ENCODE measurements at regions not wholly inside any gene's neighbourhood (a gene's known extent, or its start where the extent isn't known, plus 50 kb on each side); places are given as distances from the start of the nearest gene placed in this dataset.

DNA sequence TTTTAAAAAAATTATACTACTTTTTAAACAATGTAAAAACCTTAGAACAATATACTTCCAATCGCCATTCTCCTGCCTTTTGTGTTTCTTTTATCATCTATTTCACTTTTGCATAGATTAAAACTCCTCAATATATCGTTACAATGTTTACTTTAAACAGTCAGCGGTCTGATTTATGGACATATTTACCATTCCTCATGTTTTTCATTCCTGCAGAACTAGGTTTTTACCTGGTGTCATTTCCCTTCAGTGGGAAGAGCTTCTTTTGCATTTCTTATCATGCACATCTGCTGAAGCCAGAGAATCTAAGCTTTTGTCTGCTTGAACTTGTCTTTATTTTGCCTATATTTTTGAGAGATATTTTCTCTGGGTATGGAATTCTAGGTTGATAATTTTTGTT, 277.4 kb upstream of the PLXNA2 start:
- DNase-seq = no peak

DNA sequence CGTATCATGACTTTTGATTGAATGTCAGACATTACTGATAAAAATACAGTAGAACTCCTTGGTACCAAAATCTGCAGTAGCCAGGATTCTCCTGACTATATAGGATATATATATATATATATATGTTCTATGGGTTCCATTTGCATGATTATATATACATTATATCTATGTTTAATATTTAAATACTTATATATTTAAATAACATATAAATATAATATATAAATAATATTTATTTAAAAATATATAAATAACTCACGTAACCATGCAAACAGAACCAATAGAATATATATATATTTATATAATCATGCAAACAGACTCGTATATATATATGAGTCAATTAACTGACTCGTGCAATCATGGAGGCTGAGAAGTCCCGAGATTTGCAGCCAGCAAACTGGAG, 278.8 kb upstream of the PLXNA2 start:
- DNase-seq = no peak

DNA sequence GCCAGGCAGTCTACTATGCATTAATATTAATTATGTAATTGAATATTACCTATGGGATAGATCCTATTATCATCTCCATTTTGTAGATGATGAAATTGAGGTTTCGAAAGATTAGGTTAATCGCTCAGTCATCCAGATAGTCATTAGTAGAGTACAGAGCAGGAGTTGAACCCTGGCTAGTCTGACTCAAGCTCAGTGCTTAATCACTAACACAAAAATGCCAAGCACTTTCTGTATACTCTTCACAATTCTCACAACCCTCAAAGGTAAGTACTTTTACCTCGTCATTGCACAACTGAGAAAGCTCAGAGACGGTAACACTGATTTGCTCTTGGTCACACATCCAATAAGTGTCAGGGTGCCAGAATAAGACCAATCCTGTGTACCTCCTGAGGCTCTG, 280.2 kb upstream of the PLXNA2 start:
- DNase-seq = no peak

DNA sequence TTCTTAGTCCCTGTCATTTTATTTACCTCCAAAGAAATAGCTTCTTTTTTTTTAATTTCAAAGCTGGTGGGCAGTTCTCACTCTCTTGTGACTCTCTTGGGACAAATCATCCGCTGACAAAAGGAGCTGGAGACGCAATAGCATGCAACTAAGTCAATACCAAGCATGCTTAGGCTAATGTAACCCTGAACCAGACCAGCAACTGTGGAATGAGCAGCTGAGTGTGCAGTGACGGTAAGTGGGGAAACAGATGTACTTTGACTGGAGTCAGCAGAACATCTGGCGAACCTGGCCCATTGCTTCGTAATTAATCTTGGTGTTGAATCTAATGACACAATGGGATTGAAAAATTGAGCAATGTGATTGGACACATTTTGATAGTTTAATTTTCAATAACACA, 280.7 kb upstream of the PLXNA2 start:
- DNase-seq = no peak

DNA sequence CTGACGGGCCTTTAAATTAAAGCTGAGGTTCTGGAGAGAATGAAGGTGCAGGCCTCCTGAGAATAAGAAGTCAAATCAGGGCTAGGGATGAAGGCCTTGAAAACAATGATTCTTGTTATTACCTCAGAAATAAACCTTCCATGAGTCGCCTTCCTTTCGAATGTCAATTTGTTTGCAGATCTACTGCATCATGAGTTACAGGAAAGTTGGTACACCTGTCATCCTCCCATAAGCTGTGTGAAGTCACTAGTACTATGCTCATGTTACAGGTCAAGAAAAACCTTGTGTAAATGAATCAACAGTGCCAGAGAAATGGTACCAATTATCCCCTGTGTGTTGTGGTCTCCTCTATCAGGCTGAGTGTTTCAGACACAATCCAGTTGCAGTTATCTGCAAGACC, 281.2 kb upstream of the PLXNA2 start:
- DNase-seq = no peak

DNA sequence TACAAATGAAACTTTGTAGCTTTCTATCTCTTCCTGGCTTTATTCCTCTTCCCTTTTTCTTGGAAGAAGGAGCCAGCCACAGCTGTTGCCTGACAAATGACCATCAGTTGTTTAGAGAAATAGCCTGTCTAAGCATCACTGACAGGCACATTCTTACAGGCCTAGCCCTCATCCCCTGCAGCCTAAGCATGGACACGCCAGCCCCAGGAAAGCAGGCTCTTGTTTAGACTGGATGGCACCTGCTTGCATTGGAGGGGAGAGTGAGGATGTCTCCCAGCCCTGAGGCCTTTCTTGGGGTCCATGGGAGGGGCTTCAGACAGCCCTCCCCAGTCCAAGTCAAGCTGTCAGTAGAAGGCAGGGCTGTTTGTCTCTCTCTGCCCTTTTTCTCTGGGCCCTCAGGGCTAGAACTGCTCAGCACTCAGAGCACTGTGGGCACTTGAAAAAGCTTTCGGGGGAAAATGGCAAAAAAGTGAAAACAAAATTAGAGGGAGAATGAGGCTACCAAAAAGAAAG, 282.5 kb upstream of the PLXNA2 start:
- no peak for DNase-seq

DNA sequence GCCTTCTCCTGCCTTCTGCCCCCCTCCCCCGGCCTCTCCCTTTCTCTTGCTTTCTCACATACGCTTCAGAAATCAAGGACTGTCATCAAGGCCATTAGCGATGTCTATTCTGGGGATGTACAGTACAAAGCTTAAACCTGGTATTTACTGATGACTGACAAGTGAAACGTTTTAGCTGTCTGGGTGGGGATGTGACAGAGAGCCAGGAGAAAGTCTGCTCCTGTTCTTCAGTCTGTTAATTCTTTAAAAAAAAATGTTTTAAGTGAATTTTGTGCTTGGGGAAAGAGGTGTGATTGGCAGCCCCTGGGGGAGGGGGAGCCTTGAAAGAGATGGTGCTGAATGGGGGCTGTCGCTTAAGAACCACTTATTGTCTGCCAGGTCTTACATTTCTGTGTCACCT, 283.0 kb upstream of the PLXNA2 start:
- DNase-seq = no peak

DNA sequence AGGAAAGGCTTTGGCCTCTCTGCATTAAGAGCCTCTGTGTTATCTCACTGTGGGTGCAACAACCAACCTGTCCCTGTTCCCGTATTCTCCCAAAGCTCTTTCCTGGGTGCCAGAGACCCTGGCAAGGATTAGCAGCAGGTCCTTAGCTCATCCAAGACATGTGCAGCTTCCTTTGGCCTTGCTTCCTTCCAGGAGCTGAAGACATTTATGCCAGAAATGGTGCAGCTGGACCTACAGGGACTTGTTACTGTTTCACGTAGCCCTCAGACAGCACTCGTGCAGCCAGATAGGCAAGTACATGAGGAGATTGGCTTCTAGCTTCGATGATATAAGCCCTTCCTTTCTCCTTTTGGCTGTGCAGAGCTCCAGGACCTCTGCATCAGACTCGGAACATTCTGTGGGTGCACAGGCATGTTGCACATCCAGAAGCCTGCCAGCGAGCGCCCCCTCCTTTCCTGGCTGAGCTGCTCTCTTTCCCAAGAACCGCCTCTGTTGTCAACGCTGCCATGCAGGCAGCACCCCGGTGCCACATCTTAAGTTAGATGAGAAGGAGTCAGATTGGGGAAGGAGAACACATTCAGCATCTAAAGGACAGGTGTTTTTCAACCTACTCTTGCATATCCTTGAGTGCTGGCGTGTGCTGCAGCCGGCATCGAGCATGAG, 284.5 kb upstream of the PLXNA2 start:
- peak in 1 of 2 donors; percentile 37 for DNase-seq

DNA sequence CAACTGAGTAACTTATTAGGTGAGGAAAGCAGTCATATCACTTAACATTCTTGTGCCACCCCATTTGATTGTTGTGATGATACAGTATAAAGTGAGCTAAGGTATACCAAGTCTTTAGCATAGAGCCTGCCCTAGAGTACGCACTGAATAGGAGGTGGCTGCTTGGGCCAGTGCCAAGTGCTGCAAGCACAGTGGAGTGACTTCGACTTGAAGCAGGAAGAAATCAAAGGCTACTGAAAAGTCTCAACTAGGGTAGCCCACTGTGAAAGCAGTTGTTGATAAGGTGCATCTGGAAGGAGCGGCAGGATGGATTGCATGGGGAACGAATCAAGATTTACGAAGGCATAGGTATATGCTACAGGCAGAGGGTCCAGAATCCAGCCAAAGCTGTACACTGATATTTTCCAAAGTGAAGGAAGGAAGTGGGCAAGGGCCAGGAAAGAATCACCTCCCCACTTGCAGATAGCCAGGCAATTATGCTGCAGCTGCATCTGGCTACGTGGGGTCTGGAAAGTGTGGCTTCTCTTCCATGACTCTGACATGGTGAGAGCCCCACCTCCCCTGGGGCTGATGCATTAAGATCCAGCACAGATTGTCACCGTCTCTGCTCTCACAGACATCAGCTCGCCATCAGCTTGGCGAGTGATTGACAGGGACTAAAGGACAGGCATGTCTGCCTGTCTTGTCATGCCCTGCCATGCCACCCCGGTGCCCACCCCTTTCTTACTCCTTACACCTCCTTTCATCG, 287.0 kb upstream of the PLXNA2 start:
- no peak for DNase-seq

DNA sequence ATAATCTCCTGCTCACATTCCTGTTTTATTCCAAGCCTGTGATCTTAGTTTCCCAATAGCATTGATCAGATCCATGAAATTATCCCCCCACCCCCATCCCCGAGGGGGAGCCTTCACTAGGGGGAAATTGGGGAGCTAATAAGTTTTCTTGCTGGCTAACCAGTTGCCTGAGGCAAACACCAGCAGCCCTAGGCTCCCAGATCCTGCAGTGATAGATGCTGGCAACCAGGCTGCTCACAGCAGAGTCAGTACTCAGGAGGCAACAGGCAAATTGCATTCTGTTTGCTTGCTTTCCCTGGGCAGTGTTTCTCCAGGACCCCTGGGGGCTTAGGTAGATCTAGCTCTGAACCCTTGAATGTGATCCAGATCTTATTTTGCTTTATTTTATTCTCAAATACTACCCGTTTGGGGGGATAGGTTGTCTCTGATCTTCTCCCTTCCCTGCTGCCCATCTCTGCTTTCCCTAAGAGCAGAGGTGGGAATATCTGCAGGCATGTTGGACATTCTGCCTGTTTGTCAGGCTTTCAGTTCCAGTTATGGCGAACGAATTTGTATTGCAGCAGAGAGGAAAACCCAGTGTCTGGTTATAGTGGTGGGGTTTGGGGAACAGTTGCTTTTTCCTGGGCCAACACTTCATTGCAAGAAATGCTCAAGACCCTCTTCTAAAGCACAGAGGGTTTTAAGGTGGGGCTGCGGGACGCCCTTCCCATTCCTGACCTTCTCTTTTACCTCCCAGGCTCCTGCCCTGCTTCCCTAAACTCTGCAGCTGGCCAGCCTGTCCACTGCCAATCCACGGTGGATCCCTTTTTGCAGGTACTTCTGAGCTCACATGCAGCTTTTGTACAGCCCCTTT, 289.8 kb upstream of the PLXNA2 start:
- no peak for DNase-seq

DNA sequence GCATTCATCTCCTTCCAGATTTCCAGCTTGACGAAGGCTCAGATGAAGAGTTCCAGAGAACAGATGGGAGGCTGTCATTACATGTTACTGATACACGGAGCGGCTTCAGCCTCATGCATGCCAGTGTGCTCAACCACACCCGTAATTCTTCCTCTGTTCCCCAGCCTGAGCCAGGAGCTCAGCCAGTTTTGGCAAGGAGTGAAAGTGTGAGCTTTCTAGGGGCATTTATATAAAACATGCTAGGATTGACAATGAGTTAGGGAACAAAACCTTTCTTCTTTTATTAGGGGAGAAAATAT, 290.4 kb upstream of the PLXNA2 start:
- peak in 1 of 2 donors; percentile 44 for DNase-seq

DNA sequence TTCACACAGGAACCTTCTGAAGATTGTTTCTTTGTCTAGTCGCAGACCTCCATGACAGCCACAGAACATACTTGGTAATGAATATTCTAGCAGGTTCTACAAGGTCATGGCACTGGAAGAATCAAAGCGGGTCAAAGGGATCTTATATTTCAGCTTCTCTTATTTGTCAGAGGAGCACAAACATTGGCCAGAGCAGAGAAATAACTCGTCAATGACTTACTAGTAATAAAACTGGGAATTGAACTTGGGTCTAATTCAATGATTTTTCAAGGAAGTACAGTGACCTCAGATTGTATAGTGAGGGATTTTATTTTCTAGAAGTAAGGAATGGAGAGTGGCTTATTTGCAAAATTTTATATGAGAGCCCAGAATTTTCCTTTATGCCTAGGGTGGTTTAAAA, 290.8 kb upstream of the PLXNA2 start:
- no peak for DNase-seq

DNA sequence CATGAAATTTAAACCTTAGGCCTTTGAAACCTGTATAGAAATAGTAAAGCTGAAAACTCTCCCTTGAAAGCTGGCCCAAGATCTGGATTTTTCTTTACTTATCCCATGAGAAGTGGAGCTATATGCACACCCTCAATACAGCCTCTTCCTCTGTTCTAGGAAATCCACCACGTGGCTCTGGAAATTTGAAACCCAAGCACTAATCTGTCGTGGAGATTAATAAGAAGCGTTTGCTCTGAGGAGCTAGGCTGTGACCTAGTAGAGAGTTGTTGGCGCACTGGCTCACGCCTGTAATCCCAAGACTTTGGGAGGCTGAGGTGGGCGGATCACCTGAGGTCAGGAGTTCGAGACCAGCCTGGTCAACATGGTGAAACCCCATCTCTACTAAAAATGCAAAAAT, 291.3 kb upstream of the PLXNA2 start:
- DNase-seq = no peak

DNA sequence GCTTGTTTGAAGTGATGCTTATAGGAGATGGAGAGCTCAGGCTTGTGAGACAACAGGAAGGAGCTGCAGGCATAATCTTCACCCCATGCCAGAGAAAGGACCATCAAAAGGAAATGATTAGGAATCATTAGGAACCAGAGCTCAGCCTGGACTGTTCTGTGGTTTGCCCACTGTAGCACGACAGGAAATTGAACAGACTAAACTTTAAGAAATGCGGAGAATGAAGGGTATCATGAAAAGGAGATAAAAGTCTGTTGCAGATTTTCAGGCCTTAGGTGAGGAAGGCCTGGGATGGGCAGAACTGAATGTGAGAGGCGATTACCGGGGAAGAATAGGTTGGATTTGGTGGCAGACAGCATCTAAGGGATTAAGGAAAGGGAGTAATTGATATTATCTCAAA, 292.0 kb upstream of the PLXNA2 start:
- no peak for DNase-seq

DNA sequence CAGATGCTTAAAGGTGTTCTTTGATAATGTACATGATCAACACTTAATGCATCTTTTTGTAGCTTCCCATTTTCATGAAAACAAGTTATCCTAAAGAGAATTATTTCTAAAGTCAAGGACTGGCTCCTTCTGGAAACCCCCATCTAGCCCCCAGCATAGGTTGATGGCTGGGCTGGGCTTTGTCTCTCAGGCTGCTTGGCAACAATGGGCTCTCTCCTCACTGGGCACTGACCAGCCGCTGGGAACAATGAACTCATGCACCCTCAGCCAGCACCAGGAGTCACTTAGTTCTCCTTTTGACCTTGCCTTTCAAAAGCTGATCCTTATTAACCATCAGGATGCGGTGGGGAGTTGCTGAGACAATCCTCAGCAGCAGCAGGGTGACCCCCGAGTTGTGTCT, 293.0 kb upstream of the PLXNA2 start:
- DNase-seq = no peak

DNA sequence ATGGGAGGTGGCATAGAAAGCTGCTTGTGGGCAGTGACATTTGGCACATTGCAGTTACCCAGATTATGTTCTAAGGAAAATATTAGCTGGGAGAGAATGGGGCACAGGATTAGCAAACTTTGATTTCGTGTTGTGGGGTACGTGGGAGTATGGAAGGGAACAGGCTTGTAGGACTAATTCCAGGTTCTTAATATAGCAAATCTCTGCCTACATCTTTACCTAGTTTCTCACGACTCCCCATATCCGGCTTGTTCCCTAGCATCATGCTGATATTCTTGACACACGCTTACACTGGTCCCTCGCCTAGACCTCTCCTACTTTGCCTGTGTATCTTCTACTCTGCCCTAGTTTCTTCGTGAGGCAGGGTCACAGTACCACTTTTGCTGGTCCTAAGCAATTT, 293.9 kb upstream of the PLXNA2 start:
- DNase-seq = no peak

DNA sequence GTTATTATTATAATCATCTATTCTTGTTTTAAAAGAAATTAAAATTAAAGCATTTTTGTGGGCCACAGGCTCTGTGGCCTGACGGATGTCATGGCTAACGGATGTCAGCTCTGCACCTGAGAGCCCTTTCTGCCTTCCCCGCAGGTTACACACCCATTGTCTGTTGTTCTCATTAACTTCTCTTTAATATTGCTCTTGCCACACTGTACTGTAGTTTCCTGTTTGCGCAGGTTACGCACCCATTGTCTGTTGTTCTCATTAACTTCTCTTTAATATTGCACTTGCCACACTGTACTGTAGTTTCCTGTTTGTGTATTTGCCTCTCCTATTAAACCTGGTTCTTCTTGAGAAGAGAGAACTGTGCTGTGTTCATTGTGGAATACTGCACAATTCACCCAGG, 294.4 kb upstream of the PLXNA2 start:
- no peak for DNase-seq

DNA sequence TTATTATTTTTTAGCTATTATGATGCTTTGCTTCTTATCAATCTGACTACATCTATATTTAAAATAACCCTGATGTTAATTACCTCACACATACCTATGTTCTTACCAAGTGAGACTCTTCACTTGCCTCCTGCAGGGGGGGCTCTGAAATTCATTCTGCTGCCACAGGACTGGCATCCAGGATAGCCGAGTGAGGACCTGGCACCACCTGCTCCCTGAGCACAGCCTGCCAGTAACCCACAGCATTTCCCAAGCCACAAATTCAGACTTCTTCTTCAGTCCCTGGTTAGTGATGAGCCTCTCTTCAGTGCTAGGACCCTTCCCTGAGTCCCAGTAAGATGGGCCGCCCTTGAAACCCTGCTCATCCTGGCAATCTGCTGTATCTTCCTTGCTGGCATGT, 296.5 kb upstream of the PLXNA2 start:
- DNase-seq = no peak

DNA sequence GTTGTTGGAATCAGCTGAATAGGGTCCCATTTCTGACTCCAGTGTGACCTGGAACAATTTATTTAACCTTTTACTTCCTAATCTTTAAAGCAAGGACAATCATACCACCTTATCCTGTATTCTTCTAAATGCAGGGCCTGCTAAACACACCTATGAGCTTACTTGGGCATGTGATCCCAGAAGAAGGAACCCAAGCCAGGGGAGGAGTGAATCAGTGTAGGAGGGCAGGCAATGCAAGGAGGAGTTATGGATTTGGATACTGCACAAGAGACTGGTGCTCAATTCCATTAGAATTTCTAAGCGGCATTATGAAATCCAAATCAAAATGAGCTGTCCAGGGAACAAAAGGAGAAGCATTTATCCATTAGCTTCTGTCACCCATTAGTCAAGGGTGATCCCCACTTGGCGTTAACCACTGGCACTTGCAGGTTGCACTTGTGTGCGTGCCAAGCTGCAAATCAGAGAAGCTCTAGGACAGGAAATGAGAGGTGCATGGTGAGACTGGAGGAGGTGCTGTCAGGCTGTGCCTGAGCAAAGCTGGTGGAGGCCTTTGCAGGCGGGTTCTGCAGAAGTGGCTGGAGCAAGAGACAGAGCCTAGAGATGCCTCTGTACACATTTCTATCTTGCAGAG, 297.2 kb upstream of the PLXNA2 start:
- DNase-seq = no peak

DNA sequence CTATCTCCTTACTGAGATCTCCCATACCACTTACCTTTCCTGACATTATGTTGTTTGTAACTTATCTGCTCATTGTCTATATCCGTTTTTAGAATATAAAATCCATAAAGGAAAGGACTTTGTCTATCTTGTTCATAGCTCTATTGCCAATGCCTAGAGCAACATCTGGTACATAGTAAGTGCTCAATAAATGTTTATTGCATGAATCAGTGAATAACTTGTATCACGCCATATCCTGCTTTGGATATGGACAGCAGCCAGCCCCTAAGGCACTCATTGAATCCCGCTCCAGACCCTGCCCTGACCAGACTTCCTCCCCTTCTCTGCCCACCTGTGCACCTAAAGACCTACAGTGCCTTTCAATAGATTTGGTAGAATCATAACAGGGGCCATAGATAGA, 298.1 kb upstream of the PLXNA2 start:
- DNase-seq = no peak

DNA sequence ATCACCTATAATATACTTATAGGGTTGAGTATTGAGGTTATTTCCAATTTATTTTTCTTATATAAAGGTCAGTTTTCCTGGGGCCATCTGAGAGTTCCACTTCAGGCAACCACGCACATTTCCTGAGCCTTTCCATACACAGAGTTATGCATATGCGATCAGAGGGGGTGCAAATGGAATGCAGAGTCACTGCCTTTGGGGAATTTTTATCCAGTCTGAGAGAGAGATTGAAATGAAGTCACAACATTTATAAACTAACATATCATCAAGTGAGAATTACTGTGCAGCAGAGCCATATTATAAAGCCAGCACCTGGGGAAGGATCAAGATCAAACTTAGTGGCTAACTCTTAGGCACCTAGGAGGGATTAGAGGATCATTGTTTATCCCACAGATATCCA, 299.9 kb upstream of the PLXNA2 start:
- DNase-seq = no peak

DNA sequence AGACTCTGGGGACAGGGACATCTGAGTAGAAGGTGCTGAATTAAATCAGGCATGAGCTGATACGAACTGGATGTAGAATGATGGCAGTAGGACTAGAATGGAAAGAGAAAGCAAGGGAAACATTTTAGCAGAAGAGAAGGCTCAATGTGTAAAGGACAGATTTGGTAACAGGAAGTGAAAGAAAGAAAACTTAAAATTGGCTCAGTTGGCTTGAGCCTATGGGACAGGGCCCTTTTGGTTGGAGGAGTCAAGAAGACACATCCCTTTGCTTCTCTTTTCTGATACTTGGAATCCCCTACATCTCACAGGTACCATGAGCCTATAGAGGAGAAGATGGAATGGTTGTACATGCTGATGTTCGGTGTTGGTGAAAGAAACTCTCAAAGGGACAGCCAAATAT, 300.6 kb upstream of the PLXNA2 start:
- no peak for DNase-seq

DNA sequence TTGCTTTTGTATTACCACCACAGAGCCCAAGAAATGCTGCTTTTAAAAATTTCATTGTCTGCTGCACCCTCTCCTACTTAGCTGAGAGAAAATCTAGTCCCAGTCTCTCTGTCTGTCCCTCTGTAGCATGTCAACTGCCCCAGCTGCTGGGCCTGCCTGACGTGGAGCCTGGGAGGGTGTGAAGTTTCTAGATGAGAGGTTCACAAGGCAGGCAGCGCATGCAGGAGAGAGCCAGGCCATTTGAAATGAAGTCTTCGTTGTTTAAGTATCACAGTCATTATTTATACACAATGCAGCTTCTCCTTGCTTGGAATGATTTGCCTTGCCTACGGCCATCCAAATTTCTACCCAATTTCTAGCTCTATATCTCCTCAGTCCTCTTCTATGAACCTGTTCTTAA, 306.8 kb upstream of the PLXNA2 start:
- DNase-seq = no peak

Data from hippocampal formation (tissue), 2 donors.